Stimulated activated CD4-positive, alpha-beta T cell treated with anti-CD3 and anti-CD28 coated beads, Interleukin-1b, Interleukin-23, amount 100 ng/mL, for 24 hours (primary cell): ENCODE measurements at regions not wholly inside any gene's neighbourhood (a gene's known extent, or its start where the extent isn't known, plus 50 kb on each side); places are given as distances from the start of the nearest gene placed in this dataset.

Source experiments
- DNase-seq, 4 experiments: peaks; one replicate each; pipeline ENCODE4 v3.0.0-alpha.2; 2020; ENCODE audit warnings: low read depth in 4 of 4, low spot score in 1 of 4

DNA sequence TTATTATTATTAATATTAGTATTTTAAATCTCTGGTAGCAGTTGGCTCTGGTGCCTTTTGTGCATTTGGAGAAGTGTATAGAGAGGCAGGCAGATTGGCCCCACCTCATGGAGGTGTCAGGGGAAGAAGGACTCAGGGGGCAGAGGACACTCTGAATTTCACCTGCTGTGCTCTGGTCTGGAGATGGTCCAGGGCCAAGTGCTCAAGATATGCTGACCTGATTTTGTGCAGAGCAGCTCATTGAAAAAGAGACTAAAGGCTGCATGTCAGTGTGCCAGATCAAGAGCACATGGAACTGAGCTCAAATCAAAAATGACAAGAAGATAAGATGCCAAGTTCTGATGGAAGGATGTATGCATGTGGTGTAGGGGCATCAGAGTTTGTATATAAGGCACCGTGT lies 323.6 kb upstream of the TNP1 start:
- DNase-seq: no peak

DNA sequence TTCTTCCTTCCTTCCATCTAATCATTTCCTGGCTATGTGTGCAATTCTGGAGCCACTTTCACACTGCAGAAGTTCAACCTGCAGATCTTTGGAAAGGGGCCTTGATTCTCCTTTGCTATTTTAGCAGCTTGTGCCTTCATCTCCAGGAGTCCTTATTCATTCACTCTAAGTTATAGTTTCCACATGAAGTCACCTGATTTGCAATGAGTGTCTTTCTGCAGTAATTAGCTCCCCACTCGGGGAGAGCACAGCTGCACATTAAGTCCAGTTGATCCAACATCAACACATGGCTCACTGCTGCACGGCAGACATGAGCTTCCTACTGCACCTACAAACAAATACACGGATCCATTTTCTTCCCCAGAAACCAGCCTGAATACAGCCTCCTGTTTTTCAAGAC lies 323.1 kb upstream of the TNP1 start:
- DNase-seq: no peak

DNA sequence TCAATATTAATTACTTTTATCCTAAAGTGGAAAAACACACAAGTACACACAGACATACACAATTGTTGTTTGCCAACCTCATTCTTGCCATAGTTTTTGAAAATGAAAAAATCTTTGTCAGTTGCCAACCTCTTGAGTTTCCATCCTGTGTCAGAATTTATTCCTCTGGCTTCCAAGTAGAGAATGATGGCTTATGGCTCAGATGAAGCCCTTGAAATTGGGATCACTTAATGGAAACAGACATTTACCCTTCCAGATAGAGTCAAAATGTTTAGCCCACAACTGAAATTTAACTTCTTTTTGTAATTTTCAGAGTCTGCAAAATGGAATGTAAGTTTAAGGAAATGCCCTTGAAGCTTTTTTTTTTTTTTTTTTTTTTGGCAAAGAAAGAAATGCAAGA lies 321.6 kb upstream of the TNP1 start:
- DNase-seq: no peak

DNA sequence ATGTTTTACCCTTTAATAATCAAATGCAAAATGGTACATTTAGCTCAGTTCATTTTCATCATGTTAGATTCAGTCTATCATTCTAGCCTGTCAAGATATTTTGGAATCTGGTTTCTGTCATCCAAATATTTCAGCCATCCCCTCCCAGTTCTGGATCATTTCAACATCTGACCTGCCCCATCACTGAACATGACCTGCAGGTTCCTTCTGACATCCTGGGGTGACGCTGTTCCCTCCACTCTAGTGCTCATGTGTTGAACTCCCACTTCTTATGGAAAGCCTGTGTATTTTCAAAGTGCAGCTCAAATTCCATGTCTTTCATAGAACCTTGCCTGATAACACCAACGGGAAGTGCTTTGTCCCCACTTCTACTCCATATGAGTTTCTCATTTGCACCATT lies 320.0 kb upstream of the TNP1 start:
- DNase-seq: no peak

DNA sequence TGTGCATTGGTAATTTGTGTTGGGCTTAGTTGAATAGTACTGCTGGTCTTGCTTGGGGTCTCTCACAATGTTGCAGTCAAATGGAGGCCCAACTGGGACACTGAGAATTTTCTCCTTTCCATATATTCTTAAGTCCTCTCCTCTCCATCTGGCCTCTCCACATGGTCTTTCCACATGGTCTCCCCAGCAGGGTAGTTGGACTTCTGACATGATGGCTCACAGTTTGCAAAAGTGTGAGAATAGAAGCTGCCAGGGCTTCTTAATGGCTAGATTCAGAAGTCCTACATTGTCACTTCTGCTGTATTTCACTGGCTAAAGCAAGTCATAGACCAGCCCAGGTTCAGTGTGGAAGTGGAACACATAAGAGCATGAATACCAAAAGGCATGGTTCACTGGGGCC lies 318.5 kb upstream of the TNP1 start:
- DNase-seq: no peak

DNA sequence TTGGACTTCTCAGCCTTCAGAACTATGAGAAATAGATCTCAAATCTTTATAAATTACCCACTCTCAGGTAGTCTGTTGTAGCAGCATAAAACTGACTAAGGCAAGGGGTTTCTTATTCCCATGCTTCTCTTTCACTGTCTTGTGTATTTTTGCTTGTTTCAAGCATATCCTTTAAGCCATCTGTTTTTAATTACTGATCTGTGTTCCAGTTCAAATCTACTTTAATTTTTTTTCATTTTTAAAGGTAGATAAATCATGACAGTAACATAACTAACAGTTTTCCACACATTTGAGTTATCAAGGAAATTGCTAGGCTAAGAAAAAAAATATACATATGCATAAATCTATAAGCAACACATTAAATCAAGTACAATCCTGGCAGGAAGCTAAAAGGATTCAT lies 317.9 kb upstream of the TNP1 start:
- DNase-seq: no peak

DNA sequence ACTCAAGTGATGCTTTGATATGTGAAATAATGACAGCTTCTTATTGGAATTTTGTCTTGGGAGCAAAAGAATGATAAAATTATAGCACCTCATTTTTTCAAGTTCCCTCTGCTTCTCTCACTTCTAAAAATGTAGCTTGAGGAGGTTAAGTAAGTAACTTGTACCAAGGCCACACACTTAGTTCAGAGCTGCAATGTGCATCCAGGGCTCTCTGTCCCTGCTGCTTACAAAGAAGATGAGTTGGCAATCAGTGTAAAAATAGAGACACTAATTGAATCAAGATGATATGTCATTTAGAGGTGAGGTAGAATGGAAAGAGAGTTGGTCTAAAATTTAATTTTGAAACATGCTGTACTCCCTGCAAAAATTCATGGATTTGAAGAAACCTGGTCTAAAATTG lies 312.0 kb upstream of the TNP1 start:
- DNase-seq: no peak

DNA sequence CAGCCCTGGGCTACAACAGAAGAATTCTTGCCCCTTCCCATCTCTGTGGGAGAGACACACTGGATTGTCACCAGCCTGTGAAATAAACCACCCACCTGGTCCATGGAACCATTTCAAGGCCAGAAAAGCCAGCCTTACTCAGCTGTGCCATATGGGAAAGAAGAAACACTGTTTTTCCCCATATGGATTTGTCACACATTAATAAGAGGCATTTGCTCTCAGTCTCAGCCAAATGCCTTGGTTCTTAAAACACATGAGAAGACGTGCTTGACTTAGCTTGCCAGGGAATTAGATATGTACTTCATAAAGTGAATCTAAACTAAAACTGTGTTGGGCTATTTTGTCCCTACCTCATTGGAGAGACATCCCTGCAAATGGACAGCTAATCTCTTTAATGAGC lies 308.6 kb upstream of the TNP1 start:
- DNase-seq: no peak

DNA sequence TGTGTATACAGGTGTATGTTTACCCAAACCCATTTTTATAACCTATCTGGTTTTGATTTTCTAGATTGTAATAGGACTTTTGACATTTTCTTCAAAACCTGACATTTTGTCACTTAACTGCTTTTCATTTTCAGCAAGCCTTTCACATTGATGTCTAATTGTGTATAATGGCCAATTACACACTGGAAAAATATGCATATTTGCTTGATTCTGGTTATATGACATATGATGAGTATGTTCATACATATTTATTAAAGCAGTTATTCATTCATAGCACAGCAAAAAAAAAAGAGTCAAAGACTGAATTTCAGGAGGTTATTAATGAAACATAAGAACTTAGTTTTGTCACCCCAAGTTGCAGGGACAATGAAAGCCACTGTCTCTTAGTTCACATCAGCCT lies 307.7 kb upstream of the TNP1 start:
- DNase-seq: no peak

DNA sequence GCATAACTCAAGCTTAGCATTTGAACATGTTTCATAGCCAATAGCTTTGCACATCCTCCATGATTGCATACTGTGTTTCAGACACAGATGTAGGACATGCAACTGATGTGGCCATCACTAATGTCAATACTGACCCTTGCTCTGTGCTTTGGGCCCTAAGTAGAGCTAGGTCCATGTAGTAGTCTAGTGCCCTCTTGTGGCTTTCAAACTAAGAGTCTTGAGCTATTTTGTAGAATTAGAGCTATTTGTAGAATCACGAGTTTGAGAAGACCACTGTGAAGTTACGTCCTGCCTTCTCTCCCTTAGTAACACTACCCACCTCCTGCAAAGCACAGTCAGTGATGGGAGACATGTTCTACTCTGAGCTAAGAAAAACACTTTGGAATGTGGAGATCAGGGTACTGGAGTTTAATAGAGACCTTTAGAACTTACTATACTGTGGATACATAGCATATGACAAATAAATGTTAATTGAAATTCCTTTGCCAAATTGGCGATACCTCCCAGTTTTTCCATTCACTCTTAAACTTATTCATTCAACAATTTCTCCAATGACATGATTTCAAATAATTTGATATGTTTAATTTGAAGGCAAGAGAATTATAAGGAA lies 306.5 kb upstream of the TNP1 start:
- DNase-seq: no peak

DNA sequence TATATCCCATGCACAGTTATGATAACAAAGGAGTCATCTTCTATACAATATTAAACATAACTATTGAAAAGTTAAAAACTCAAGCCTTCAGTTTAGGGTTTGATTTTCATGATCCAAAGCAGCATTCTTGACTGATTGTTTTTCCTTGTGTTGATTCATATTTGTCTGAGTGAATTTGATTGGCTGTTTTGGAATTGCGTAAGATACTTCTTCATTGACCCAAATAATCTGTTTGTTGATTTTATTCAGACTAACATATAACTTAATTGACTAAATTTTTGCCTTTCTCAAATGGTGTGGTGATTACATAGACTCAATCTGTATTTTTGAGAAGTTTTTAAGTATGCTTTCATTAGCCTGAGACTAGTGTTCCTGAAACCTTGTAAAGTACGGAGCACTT lies 305.7 kb upstream of the TNP1 start:
- DNase-seq: no peak

DNA sequence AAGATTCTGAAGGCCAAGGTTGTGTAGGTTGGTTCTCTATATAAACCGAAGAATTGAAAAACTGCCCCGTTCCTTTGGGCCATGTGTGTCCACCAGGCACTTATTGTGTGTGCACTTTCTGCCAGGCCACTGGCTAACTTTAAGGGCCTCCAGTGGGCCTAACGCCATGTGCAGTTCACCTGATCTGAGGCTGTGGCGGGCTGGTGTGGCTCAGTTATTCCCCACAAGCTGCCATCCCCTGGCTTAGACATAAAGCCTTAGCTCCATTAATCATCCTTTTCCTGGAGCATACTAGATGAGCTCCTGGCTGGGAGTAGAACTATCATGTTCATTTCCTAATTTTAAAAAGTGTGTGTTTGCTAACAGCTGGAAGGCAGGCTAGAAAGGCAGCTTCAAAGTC lies 304.1 kb upstream of the TNP1 start:
- DNase-seq: no peak

DNA sequence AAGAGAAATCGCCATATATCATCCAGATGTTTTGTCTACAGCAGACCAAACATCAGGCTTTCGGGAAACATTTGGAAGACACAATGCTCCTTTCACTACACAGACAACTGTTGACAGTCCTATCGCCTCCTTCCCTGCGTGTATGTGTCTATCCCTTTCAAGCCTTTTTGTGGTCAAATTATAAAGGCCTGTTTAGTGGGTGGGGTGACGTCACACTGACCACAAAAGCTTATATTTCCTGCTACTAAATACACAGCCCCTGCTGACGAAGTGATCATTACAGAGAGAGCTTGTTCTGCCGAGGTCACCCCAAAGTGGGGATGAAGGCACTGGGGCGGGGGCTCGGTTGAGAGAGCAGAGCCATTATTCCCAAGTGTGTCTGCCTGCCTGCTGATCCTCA lies 302.7 kb upstream of the TNP1 start:
- peak in 1 of 4 experiments; percentile 19 for DNase-seq

DNA sequence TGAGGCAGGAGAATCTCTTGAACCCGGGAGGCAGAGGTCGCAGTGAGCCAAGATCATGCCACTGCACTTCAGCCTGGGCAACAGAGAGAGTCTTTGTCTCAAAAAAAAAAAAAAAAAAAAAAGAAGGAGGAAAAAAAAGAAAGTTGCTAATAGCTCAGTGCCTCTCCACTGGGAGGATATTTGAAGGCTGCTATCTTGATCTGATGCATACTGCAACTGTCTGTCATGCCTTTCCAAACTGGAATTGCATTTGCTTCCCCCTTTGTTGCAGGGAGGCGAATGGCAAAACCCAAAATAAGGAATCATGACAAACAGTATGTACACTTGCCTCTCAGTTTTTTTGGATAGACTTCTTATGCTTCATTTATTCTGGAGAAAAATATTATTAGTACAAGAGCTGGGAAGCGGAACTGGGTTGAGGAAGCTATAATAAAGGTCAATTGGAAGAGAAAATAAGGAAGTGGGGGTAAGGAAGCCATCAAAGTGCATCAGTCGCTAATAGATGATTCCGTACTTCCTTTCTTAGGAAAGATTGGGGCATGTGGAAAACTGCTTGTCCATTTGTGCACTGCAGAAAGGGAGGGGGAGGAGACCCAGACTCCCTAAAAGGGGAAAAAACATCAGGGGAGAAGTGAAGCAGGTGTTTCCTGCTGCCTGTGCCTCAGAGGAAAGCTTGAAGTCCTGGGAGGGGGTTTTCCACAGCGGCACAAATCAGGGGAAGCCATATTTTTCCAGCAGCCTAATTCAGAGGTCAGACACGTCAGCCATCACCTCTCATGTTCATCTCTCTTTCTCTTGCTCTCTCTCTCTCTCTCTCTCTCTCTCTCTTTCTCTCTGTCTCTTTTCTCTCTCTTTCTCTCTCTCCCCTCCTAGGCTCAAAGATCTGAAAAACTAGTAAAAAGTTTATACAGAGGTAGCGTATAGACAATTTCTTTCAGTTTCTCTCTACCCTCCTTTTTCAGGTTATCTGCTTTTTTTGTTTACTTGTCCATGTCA lies 301.4 kb upstream of the TNP1 start:
- no peak for DNase-seq

DNA sequence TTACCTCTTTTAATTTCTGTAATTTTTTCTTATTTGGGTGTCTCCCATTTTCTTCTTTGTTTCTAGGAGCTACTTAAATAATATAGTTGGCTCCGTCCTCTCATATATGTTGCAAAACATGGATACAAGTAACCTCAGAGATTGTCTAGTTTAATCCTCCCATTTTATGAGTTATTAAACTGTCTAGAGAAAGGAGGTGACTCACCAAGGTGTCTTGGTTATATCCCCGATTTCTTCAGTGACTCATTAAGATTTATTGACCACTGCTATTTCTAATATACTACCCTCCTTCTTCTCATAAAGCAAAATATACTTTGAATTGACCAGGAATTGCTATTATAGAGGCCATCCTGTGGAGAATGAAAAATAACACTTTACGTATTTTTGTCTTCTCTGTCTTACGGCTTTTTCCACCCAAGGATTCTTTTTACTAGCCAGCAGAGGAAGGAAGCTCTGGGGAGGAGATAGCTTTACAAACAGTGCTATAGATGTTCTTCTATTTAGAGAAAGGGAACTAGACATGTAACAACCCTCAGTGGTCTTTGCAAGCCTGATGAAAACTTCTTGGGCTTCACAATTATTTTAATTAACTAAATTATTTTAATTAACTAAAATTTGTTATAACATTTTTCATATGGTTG lies 300.4 kb upstream of the TNP1 start:
- DNase-seq: no peak

DNA sequence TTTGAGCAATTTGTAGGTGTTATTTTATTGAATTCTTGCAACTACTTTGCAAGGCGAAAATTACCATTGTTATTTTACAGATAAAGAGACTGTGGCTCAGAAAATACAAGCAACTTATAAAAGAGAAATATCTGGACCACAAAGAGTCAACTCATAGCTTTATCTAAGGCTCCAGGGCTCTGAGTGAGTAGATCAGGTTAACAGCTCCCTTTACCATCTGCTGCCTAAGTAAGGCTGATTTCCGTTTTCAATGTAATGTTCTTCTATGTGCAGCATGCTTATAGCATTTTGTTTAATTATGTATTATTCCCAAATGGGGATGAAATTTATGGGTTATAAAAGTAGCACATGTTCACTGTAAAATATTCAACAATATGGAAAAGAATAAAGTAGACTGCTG lies 299.1 kb upstream of the TNP1 start:
- DNase-seq: no peak

DNA sequence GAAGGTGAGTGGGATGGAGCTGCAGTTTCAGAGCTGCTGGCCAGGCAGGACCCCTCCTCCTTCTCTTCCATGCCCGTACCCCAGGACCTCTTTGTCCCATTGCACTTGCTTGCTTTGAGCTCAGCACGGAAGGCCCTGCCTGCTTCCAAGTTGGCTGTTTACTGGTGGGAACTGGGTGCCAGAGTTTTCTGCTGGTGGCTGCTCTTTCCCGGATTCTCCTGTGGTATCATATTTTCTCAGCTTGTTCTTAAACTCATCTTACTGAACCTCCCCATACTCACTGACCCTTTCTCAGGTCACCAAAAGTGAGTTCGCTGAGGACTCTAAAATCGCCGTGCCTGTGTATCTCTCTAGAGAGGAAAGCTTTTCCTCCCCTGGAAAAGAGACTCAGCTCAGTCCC lies 297.7 kb upstream of the TNP1 start:
- DNase-seq: no peak

DNA sequence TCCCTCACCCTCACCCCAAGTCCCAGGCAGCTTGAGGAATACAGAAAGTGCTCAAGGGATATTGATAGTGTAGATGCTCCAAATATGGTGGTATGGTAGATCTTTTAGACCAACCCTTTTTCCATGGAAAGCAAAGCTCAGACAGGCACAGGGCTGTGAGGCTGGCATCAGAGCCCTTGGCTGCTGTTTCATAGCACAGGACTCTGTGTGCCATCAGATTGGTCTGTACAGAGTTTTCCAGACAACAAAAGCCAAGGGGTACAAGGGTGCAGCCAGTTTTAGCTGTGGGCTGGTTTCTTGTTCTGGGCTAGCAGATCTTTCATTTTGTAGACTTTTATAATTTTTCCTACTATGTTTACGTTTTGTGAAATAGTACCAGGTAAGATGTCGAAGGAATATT lies 296.9 kb upstream of the TNP1 start:
- no peak for DNase-seq

DNA sequence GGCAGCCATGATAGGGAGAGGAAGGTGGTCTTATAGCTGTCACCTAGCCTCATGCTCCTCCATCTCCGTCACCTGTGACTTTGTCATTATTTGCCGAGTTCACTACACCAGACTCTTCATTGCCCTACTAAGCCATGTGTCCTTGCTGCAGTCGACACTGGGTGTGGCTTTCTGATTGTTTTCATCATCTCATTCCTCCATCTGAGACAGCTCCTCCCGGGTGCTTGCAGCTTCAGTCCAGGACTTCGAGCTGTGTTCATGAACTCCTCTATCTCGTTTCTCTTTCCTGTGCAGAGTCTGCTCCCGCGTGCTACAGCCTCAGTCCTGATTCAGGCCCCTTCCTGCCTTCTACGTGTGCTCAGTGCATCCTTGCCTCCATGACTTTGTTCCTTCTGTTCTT lies 295.1 kb upstream of the TNP1 start:
- DNase-seq: no peak

DNA sequence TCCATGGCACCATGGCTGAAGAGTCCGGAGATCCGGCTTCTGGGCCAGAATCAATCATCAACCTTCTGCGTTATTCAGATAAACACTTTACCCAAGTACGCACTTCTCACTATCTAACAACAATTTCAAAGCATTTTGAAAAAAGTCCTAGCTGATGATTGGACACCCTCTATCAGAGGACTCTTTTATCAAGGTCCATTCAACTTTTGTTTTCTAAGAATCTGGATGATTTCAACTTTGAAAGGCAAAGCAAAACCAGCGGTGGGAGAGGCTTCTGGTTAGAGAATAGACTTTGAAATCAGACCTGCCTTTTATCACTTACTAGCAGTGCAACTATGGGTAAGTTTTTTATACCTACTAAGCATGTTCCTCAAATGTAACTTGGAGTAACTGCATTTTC lies 293.6 kb upstream of the TNP1 start:
- DNase-seq: no peak

DNA sequence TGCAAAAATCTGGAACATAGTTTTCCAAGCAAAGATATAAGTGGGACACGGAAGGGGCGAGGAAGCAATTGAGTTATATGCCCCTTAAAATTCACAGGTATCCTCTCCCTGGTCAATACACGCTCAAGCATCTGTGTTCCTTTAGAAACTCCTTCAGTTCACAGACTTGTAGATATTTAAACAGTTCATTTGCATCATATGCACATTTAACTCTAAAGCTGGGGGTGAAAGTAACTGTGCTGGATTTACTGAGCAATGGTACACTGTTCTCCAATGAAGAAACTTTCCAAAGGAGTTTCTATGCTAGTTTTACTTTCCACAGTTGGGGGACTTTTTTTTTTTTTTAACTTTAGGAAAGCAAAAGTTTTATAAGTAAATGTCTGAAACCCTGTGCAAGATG lies 293.0 kb upstream of the TNP1 start:
- no peak for DNase-seq

DNA sequence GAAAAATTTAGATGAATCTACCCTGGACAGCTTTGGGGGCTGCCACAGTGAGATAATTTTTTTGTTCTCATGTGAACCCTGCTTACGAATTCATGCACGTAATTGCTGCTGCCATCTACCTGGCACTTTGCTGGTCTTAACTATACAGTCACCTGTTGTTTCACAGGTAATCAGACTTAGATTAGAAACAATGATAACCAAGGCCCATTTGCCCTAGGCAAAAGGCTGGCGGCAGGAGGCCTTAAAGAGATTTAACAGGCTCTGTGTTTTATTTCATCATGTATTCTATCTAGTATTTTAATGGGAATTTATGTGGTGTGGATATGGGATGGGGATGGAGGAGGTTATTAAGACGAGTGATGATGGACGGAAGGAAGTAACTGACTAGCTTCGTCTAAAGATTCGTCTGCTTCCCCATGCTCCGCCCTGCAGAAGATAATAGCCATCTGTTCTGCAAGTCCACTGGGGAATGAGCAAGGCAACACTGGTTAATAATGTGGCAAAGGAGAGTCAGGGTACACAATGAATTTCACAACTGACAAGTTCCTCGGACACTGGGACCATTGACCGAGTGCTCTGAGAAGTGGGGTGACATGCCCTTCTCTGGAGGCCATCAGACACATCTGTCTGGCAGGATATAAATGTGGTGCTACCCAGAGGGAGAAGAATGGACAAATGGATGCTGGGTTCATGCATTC lies 291.8 kb upstream of the TNP1 start:
- no peak for DNase-seq
